ENCODE measurements at regions not wholly inside any gene's neighbourhood (a gene's known extent, or its start where the extent isn't known, plus 50 kb on each side); places are given as distances from the start of the nearest gene placed in this dataset.

- no peak overlapping the region for H3K4me3 Mint-ChIP-seq
- peaks cover 8% of the 10 kb centered on the region for H3K9me3 Mint-ChIP-seq (ENCODE audit: low read depth)
- H3K27ac Mint-ChIP-seq, result no peak overlapping the region
- H3K36me3 Mint-ChIP-seq, result peaks cover 11% of the 10 kb centered on the region
- H3K27me3 Mint-ChIP-seq, result no peaks in the 10 kb centered on the region
- H3K4me1 Mint-ChIP-seq (ENCODE audit: low read depth), result no peaks in the 10 kb centered on the region
Measured at GRCh38 chr3:20424086-20424485, 238.1 kb upstream of the SGO1 start.

DNA sequence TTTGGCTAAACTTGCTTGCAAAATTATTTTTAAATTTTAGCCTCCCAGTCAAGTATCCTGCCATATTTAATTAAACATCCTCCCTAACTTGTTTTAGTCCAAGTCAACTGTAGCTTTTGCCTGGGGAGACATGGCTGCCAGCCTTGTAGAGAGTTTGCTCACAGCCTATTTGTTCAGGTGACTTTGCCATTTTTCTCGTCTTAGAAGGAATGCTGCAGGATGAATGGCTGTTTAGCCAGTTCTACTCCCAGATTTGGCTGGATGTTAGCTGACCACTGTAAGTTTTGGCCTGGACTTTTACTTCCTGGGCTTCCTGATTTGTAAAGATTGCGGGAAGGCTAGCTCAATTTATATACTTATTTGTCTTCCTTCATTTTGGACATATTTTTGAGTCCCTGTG is 236.4 kb upstream of the SGO1 start:
- no peak overlapping the region for H3K4me3 Mint-ChIP-seq
- no peaks in the 10 kb centered on the region for H3K4me1 Mint-ChIP-seq (ENCODE audit: low read depth)
- no peak overlapping the region for H3K27ac Mint-ChIP-seq
- no peaks in the 10 kb centered on the region for H3K27me3 Mint-ChIP-seq
- peaks cover 5% of the 10 kb centered on the region for H3K9me3 Mint-ChIP-seq (ENCODE audit: low read depth)
- peaks cover 8% of the 10 kb centered on the region for H3K36me3 Mint-ChIP-seq

GRCh38 chr3:20417388-20418108 is 231.5 kb upstream of the SGO1 start:
- H3K27me3 Mint-ChIP-seq, result no peaks in the 10 kb centered on the region
- no peak overlapping the region for H3K4me3 Mint-ChIP-seq
- H3K4me1 Mint-ChIP-seq (ENCODE audit: low read depth), result no peaks in the 10 kb centered on the region
- peaks cover 2% of the 10 kb centered on the region for H3K36me3 Mint-ChIP-seq
- no peaks in the 10 kb centered on the region for H3K9me3 Mint-ChIP-seq (ENCODE audit: low read depth)
- H3K27ac Mint-ChIP-seq, result no peak overlapping the region

DNA sequence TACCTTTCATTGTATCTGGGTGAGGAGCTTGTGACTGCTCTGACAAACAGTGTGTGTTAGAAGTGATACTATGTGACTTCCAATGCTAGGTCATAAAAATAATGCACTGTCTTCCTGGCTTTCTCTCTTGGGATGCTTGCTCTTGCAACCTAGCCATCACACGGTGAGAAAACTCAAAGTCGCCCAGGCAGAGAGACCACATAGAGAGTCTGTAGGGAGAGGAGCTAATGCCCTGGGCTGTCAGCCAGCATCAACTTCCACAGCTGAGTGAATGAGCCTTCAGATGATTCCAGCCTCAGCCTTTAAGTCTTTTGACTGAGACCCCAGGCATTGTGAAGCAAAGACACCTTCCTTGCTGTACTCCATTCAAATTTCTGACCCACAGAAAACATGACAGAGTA is 220.6 kb upstream of the SGO1 start:
- no peak overlapping the region for H3K27ac Mint-ChIP-seq
- H3K36me3 Mint-ChIP-seq, result peaks cover 12% of the 10 kb centered on the region

DNA sequence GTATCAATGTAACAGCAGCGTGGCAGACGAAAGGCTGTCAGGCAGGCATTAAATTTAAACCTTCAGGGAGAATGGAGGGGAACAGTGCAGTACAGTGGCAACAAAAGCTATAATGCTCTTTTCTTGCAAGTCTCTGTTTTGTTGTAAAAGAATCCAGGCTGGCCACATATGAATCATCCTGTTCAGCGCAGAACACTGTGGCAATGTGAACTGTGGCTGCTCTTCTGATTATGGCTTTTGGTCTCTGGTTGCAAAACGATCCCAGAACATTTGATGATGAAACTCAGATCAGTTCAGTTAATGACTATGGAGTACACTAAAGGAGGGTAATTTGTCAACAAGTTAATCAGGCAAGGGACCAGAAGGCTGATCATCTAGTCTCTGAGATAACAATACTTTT is 219.7 kb upstream of the SGO1 start:
- H3K9me3 Mint-ChIP-seq (ENCODE audit: low read depth), result no peaks in the 10 kb centered on the region
- no peak overlapping the region for H3K27ac Mint-ChIP-seq

More for the DNA sequence above, 220.6 kb upstream of the SGO1 start:
- no peak overlapping the region for H3K4me3 Mint-ChIP-seq
- no peaks in the 10 kb centered on the region for H3K27me3 Mint-ChIP-seq
- no peaks in the 10 kb centered on the region for H3K9me3 Mint-ChIP-seq (ENCODE audit: low read depth)
- H3K4me1 Mint-ChIP-seq (ENCODE audit: low read depth), result no peaks in the 10 kb centered on the region

GRCh38 chr3:20405231-20405630 is 219.2 kb upstream of the SGO1 start:
- Mint-ChIP-seq H3K4me1 (ENCODE audit: low read depth) (no peaks in the 10 kb centered on the region), H3K9me3 (ENCODE audit: low read depth) (no peaks in the 10 kb centered on the region), H3K27me3 (no peaks in the 10 kb centered on the region), H3K27ac (no peak overlapping the region), H3K4me3 (no peak overlapping the region), H3K36me3 (peaks cover 10% of the 10 kb centered on the region)

More for the DNA sequence above, 219.7 kb upstream of the SGO1 start:
- peaks cover 12% of the 10 kb centered on the region for H3K36me3 Mint-ChIP-seq
- no peaks in the 10 kb centered on the region for H3K4me1 Mint-ChIP-seq (ENCODE audit: low read depth)
- H3K27me3 Mint-ChIP-seq, result no peaks in the 10 kb centered on the region
- no peak overlapping the region for H3K4me3 Mint-ChIP-seq

DNA sequence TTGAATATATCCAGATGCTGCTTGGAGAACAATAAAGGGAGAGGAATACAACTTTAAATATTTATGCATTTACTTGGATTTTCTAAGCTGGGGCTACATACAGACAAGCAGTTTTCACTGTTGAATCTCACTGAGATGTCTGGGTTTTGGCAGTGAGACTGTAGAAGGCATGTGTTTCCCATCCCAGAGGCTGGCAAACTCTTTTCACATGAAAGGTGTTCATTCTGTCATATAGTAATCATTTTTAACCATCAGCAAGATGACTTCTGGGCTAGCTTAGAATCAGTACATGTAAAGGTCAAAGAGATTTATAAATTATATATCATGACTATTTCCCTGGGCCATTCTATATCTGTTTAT is 218.7 kb upstream of the SGO1 start:
- H3K36me3 Mint-ChIP-seq, result peaks cover 7% of the 10 kb centered on the region
- H3K9me3 Mint-ChIP-seq (ENCODE audit: low read depth), result no peaks in the 10 kb centered on the region
- no peak overlapping the region for H3K27ac Mint-ChIP-seq
- H3K4me1 Mint-ChIP-seq (ENCODE audit: low read depth), result no peaks in the 10 kb centered on the region
- no peak overlapping the region for H3K4me3 Mint-ChIP-seq
- no peaks in the 10 kb centered on the region for H3K27me3 Mint-ChIP-seq

- peaks cover 3% of the 10 kb centered on the region for H3K36me3 Mint-ChIP-seq
- H3K27me3 Mint-ChIP-seq, result no peaks in the 10 kb centered on the region
- no peaks in the 10 kb centered on the region for H3K9me3 Mint-ChIP-seq (ENCODE audit: low read depth)
- H3K4me3 Mint-ChIP-seq, result no peak overlapping the region
- no peaks in the 10 kb centered on the region for H3K4me1 Mint-ChIP-seq (ENCODE audit: low read depth)
- H3K27ac Mint-ChIP-seq, result no peak overlapping the region
Measured at GRCh38 chr3:20403986-20404740, 218.2 kb upstream of the SGO1 start.

- Mint-ChIP-seq H3K4me1 (ENCODE audit: low read depth) (no peaks in the 10 kb centered on the region), H3K4me3 (no peak overlapping the region), H3K27ac (no peak overlapping the region), H3K9me3 (ENCODE audit: low read depth) (no peaks in the 10 kb centered on the region), H3K36me3 (peaks cover 2% of the 10 kb centered on the region), H3K27me3 (no peaks in the 10 kb centered on the region)
Measured at GRCh38 chr3:20401253-20401652, 215.2 kb upstream of the SGO1 start.

DNA sequence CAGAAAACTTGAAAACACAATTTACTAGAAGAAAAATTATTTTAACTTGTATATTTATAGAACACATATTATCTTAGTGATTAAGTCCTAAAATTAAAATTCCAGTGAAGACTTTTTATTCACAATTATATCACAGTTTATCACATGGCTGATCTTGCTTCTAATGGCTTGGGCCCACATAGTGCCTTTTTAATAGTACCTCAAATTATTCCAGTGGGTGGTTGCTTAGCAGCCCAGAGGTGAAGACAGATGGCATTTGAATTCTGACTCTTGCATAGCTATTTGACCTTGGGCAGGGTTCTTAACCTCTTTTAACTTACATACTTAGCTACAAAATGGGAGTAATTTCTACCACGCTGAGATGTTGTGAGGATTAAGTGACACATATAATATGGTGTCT is 214.7 kb upstream of the SGO1 start:
- H3K27me3 Mint-ChIP-seq, result no peaks in the 10 kb centered on the region
- no peaks in the 10 kb centered on the region for H3K4me1 Mint-ChIP-seq (ENCODE audit: low read depth)
- H3K9me3 Mint-ChIP-seq (ENCODE audit: low read depth), result no peaks in the 10 kb centered on the region
- no peak overlapping the region for H3K27ac Mint-ChIP-seq
- peaks cover 2% of the 10 kb centered on the region for H3K36me3 Mint-ChIP-seq
- H3K4me3 Mint-ChIP-seq, result no peak overlapping the region

DNA sequence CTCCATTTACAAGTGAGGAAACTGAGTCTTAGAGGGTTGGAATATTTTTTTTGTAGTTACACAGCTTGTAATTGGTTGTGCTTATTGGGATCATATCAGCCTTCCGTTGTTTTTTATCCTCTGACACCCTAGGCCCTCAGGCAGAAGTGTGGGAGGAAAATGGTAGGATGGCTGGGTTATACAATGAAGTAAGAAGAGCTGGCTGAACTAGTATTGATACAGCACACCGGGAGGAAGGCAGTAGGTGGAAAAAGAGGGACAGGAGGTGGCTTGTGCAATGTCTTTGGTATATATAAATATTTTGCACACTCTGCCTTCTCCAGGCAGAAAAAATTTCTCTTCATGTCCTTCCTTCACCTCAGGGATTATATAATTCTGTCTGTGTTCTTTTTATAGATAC is 214.3 kb upstream of the SGO1 start:
- H3K9me3 Mint-ChIP-seq (ENCODE audit: low read depth), result no peaks in the 10 kb centered on the region

DNA sequence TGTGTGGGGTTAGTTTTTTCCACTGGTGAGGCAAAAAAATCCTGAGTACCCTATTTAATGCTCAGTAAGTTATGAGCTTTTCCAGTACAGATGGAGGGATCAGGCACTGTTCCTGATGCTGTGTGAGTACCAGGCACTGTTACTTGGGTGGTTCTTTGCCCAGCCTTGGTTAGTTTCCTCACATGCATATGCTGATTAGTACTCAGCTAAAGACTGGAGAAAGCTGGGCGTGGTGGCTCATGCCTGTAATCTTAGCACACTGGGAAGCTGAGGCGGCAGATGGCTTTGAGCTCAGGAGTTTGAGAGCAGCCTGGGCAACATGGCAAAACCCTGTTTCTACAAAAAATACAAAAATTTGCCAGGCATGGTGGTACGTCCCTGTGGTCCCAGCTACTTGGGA is 210.3 kb upstream of the SGO1 start:
- H3K4me1 Mint-ChIP-seq (ENCODE audit: low read depth), result no peaks in the 10 kb centered on the region
- H3K9me3 Mint-ChIP-seq (ENCODE audit: low read depth), result no peaks in the 10 kb centered on the region
- peaks cover 7% of the 10 kb centered on the region for H3K36me3 Mint-ChIP-seq
- no peak overlapping the region for H3K4me3 Mint-ChIP-seq
- no peak overlapping the region for H3K27ac Mint-ChIP-seq
- H3K27me3 Mint-ChIP-seq, result no peaks in the 10 kb centered on the region

More for the DNA sequence above, 214.3 kb upstream of the SGO1 start:
- no peaks in the 10 kb centered on the region for H3K4me1 Mint-ChIP-seq (ENCODE audit: low read depth)
- H3K4me3 Mint-ChIP-seq, result no peak overlapping the region
- H3K27ac Mint-ChIP-seq, result no peak overlapping the region
- no peaks in the 10 kb centered on the region for H3K27me3 Mint-ChIP-seq
- H3K36me3 Mint-ChIP-seq, result peaks cover 2% of the 10 kb centered on the region

DNA sequence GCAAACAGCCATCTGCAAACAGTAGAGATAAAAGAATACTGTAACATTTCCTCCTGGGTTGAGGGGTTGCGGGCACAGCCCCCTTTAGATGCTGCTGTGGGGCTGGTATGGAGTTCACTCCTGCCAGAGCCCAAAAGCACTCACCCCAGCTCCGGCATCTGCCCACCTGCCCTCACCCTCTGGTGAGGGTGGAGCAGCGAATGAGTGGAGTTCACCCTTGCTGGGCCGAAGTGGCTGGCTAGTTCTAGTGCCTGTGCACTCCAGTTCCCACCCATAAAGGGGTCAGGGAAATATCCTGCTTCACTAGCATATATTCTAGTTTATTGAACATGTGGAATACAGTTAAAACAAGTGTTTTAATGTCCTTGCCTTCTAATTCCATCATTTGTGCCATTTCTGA is 209.7 kb upstream of the SGO1 start:
- Mint-ChIP-seq H3K4me1 (ENCODE audit: low read depth) (no peaks in the 10 kb centered on the region), H3K27ac (no peak overlapping the region), H3K9me3 (ENCODE audit: low read depth) (no peaks in the 10 kb centered on the region), H3K4me3 (no peak overlapping the region), H3K27me3 (no peaks in the 10 kb centered on the region), H3K36me3 (peaks cover 7% of the 10 kb centered on the region)

GRCh38 chr3:20394243-20394642 is 208.2 kb upstream of the SGO1 start:
- peaks cover 9% of the 10 kb centered on the region for H3K36me3 Mint-ChIP-seq
- H3K4me3 Mint-ChIP-seq, result no peak overlapping the region
- H3K4me1 Mint-ChIP-seq (ENCODE audit: low read depth), result no peaks in the 10 kb centered on the region
- no peaks in the 10 kb centered on the region for H3K27me3 Mint-ChIP-seq
- H3K27ac Mint-ChIP-seq, result no peak overlapping the region
- no peaks in the 10 kb centered on the region for H3K9me3 Mint-ChIP-seq (ENCODE audit: low read depth)

DNA sequence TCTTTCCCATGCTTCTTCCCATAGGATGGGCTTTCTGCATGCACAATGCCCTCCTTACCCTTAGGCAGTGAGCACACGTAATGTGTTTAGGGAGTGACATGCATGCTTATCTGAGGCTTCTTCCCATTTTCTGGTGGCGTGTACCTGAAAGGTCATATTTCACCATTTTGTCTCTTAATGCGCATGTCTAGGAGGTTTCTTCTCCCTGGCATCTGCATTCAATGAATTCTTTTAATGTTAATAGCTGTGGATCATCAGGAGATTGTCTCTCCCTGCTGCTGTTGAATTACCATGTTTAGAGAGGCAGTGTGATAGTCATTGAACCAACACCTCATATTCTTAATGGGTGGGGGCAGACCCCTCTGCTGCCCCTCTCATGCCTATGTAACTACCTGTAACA is 205.6 kb upstream of the SGO1 start:
- H3K27ac Mint-ChIP-seq, result no peak overlapping the region
- H3K4me3 Mint-ChIP-seq, result no peak overlapping the region
- H3K9me3 Mint-ChIP-seq (ENCODE audit: low read depth), result no peaks in the 10 kb centered on the region
- peaks cover 16% of the 10 kb centered on the region for H3K36me3 Mint-ChIP-seq
- no peaks in the 10 kb centered on the region for H3K27me3 Mint-ChIP-seq
- no peaks in the 10 kb centered on the region for H3K4me1 Mint-ChIP-seq (ENCODE audit: low read depth)

GRCh38 chr3:20388971-20389370 is 203.0 kb upstream of the SGO1 start:
- Mint-ChIP-seq H3K9me3 (ENCODE audit: low read depth) (no peaks in the 10 kb centered on the region), H3K27ac (no peak overlapping the region), H3K4me3 (no peak overlapping the region), H3K4me1 (ENCODE audit: low read depth) (no peaks in the 10 kb centered on the region), H3K27me3 (no peaks in the 10 kb centered on the region), H3K36me3 (peaks cover 16% of the 10 kb centered on the region)
